NCI-H82 treated with DMSO at 0.1 percent for 48 hours (cell line): ENCODE measurements at regions not wholly inside any gene's neighbourhood (a gene's known extent, or its start where the extent isn't known, plus 50 kb on each side); places are given as distances from the start of the nearest gene placed in this dataset.

Experiments used
- DNase-seq: peaks from one replicate; lab custom pipeline; 2025; ENCODE audit not compliant: unreplicated experiment; lab: John Stamatoyannopoulos, UW

DNA sequence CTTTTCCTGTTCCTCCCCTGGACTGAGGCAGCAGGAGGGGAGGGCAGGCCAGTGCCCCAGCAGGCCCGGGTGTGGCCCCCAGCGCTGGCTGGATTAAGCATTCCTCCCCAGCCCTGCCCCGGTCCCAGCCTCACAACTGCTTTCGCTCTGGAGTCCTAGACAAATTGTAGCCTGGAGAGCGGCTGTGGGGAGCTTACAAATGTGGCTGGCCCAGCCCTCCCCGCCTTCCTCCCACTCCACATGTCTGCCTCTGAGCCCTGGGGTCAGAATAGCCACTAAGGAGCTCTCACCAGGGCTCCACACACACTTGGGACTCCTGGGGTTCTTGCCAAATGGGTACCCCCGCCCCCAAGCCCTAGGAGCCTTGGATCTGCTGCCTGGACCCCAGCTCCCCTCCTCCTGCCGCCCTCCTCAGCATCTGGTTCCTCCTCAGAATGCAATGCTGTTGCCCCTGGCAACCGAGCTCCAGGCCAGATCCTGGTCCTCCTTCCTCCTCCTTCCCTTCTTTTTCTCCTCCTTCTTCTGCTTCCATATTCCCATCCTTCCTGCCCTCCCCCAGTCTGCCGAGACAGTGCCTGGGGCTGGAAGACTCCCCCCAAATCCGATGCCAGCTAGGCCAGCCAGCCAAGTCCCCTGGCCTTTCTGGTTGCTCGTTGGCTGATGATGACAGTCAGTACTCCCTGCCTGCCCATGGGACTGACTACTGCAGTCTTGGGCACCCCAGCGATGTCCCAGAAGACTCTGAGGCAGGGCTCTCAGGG, 91.1 kb downstream of the LINGO1 start:
- DNase-seq = no peak

DNA sequence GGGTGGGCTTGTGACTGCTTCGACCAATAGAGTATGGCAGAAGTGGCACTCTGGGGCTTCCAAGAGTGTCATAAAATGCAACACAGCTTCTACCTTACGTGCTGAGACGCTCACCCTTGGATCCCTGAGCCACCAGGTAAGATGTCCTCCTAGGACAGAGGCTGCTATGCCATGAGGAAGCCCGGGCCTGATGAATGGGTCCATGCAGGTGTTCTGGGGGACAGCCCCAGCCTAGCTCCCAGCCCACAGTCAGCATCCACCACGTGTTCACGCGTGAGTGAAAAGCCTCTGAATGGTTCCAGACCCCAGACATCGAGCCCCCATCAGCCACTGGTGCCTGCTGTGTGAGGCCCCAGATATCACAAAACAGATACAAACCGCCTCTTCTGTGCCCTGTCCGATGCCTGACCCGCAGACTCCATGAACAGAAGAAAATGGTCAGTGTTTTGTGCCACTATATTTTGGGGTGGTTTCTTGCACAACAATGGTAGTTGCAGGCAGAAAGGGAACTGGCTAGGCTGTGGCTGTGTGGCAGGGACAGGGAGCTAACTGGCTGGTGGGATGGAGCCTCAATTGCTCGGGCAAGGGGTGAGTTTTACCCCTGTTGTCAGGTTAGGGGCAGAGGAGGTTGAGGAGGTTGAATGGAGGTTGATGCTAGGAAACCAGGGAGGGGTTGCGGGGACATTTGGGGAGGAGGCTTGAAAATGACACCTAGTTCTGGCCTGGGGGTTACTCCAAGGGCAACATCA, 92.2 kb downstream of the LINGO1 start:
- DNase-seq = no peak

GRCh38 chr15:77538793-77539497, 93.8 kb downstream of the LINGO1 start:
- DNase-seq = no peak

DNA sequence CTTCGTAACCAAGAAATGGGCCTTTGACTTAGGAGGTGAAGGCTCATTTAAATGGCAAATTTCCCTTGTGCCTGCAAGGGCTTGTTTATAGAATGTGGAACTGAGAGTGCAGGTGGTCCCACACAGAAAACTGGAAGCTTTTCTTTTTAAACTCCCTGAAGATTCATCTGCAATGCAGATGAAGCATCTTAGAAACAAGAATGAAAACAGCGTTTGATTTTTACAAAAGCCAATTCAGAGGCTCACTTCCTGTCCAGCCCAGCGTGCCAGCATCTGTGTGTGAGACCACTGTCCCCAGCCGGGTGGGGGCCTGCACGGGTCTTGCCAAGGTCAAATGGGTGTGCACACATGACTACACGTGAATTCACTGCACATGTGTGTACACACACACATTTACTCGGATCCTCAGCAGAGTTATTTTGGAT, 94.7 kb downstream of the LINGO1 start:
- DNase-seq = no peak

DNA sequence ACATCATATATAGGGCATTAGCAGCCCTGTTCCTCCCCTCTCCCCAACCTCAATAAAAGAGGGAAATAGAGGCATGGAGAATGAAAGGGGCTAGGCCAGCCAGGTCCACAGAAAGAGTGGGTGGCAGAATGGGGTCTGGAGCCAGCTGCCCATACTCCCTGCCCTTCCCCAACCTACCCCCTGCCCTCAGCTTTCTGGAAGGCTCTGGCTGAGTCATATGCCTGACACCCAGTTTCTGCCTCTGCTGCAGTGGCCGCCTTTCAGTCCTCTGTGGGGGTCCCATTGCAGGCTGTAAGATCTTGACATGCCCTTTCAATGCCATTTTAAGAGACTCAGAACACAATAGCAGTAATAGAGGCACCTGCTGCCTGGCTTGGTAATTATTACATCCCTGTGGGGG, 95.7 kb downstream of the LINGO1 start:
- DNase-seq = no peak

DNA sequence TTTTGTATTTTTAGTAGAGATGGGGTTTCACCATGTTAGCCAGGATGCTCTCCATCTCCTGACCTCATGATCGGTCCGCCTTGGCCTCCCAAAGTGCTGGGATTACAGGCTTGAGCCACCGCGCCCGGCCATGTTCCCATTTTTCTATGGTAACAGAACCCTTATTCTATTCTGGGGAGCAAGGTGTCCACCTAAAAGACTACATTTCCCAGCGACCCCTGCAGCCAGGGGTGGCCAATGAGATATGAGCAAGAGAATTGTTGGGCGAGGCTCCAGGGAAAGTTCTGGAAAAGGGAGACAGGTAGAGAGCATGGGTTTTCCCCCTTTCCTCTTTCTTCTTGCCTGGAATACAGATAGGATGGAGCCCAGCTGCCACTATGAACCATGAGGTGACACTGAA, 96.9 kb downstream of the LINGO1 start:
- DNase-seq = no peak
